A673 (cell line): ENCODE measurements at regions not wholly inside any gene's neighbourhood (a gene's known extent, or its start where the extent isn't known, plus 50 kb on each side); places are given as distances from the start of the nearest gene placed in this dataset.

ENCODE experiments used
- BruUV-seq: library from RNA; stranded (reverse); fragments of 400-500 nt; replicated peaks from 2 replicates; lab custom pipeline; 2021; lab: Mats Ljungman, UMichigan
- CTCF ChIA-PET: fragments of 300-600 bp; sonication (Branson Sonifier 250); formaldehyde crosslinking; loops from one replicate; lab custom pipeline; 2022; ENCODE audit warnings: antibody characterized with exemption; lab: Charles Lee
- POLR2A ChIA-PET: fragments of 300-600 bp; sonication (Branson Sonifier 250); formaldehyde crosslinking; loops from one replicate; lab custom pipeline; 2022; ENCODE audit warnings: antibody characterized with exemption; ENCODE audit not compliant: low non-redundant PET; lab: Charles Lee
- DNase-seq: peaks from one replicate; pipeline ENCODE4 v3.0.0-alpha.2; 2015; ENCODE audit warnings: low spot score
- H3K27ac ChIP-seq: fragments of 200-600 bp; sonication (generic); 2 replicates; pipeline ENCODE4 v1.5.1; 2016; ENCODE audit warnings: mixed run types, low read depth, mild to moderate bottlenecking, mixed read lengths, antibody characterized with exemption, low read length; ENCODE audit not compliant: poor library complexity, severe bottlenecking
- H3K27me3 ChIP-seq: fragments of 200-600 bp; sonication (generic); replicated peaks from 2 replicates; pipeline ENCODE4 v1.6.1; 2017; ENCODE audit warnings: mixed run types, low read depth, mild to moderate bottlenecking, mixed read lengths, antibody characterized with exemption, low read length; ENCODE audit not compliant: insufficient read depth, poor library complexity
- H3K36me3 ChIP-seq: fragments of 200-600 bp; sonication (generic); 2 replicates; pipeline ENCODE4 v1.6.1; 2016; ENCODE audit warnings: mixed run types, mild to moderate bottlenecking, mixed read lengths, antibody characterized with exemption, low read length; ENCODE audit not compliant: insufficient read depth, poor library complexity, severe bottlenecking
- H3K4me1 ChIP-seq: fragments of 200-600 bp; sonication (generic); 2 replicates; pipeline ENCODE4 v1.6.1; 2017; ENCODE audit warnings: mixed run types, mild to moderate bottlenecking, mixed read lengths, antibody characterized with exemption, low read length; ENCODE audit not compliant: insufficient read depth, poor library complexity, severe bottlenecking
- H3K4me3 ChIP-seq: fragments of 200-600 bp; sonication (generic); 2 replicates; pipeline ENCODE4 v1.5.1; 2016; ENCODE audit warnings: low read depth, mixed run types, mild to moderate bottlenecking, mixed read lengths, low read length; ENCODE audit not compliant: poor library complexity, severe bottlenecking
- H3K9me3 ChIP-seq: fragments of 200-600 bp; sonication (generic); 2 replicates; pipeline ENCODE4 v1.6.1; 2016; ENCODE audit warnings: mixed run types, low read depth, mild to moderate bottlenecking, mixed read lengths, antibody characterized with exemption, low read length; ENCODE audit not compliant: poor library complexity, severe bottlenecking
- EZH2 ChIP-seq: fragments of 200-600 bp; sonication (generic); IDR thresholded peaks from 2 replicates; pipeline ENCODE4 v1.6.1; 2017; ENCODE audit warnings: borderline replicate concordance, low read depth, mild to moderate bottlenecking, mixed read lengths, antibody characterized with exemption, low read length; ENCODE audit not compliant: poor library complexity, severe bottlenecking
- intact Hi-C: fragments of 100-400 bp; cut with micrococcal nuclease; formaldehyde crosslinking; loops from one replicate; pipeline ENCODE4 v1.10.0; 2022; ENCODE audit not compliant: unreplicated experiment
- TF ChIP-seq, protein P1 (sequence below): fragments of 300-800, 200-600 bp; sonication (generic); conservative IDR thresholded peaks from 2 replicates; pipeline ENCODE4 v1.5.1; 2017; ENCODE audit warnings: low read depth, mild to moderate bottlenecking, antibody characterized with exemption, low read length, moderate library complexity, mixed read lengths

DNA sequence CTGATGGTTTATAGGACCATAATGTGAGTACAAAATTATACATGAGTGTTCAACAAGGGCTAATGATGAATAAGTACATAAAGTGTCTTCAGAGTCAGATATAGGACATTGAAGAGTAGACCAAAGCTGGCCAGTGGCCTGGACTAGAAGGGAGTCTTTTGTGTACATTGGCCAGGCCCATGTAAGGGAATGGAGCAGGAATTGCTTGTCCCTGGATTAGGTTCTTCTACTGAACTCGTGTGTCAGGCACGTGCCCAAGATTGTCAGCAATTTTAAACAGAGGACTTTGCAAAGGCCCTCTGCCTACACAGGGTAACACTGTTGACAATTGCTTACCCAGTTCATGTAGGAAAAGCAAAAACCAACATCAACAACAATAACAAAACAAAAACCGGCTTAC is 196.0 kb upstream of the SEL1L start:
- Histone ChIP-seq H3K4me3 (no peak overlapping the region), H3K4me1 (peaks cover 3% of the 10 kb centered on the region), H3K9me3 (peaks cover 3% of the 10 kb centered on the region), H3K27me3 (no peaks in the 10 kb centered on the region), H3K27ac (no peak overlapping the region), H3K36me3 (no peaks in the 10 kb centered on the region)
- BruUV-seq, result no TSS peak
- DNase-seq, result no peak
- CTCF ChIA-PET, result no interaction called here
- POLR2A ChIA-PET, result no interaction called here
- intact Hi-C loops, result no loop called here
- TF ChIP-seq EZH2, result no peak
- TF ChIP-seq, protein P1, sequence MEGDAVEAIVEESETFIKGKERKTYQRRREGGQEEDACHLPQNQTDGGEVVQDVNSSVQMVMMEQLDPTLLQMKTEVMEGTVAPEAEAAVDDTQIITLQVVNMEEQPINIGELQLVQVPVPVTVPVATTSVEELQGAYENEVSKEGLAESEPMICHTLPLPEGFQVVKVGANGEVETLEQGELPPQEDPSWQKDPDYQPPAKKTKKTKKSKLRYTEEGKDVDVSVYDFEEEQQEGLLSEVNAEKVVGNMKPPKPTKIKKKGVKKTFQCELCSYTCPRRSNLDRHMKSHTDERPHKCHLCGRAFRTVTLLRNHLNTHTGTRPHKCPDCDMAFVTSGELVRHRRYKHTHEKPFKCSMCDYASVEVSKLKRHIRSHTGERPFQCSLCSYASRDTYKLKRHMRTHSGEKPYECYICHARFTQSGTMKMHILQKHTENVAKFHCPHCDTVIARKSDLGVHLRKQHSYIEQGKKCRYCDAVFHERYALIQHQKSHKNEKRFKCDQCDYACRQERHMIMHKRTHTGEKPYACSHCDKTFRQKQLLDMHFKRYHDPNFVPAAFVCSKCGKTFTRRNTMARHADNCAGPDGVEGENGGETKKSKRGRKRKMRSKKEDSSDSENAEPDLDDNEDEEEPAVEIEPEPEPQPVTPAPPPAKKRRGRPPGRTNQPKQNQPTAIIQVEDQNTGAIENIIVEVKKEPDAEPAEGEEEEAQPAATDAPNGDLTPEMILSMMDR, result no peak

DNA sequence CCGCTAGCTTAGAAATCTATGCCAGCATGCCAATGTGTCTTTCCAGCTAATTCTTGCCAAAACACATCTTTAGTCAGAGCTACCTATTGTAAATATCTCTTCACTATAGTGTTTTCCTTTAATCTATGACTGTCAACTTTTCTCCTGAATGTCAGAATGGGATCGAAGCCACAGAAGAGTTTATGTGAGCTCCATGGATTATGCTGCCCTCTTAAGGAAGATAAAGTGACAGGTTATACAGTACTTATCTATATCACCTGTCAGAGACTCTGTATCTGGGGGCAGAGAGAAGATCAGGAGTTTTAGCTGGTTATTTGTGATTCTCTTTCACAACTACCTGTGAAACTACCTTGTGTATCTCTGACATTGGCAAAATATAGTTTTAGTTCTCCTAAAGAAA is 204.3 kb upstream of the SEL1L start:
- ChIA-PET POLR2A (no interaction called here), CTCF (no interaction called here)
- BruUV-seq, result no TSS peak
- no peak overlapping the region for H3K27ac ChIP-seq
- no peaks in the 10 kb centered on the region for H3K27me3 ChIP-seq
- H3K9me3 ChIP-seq, result peaks cover 3% of the 10 kb centered on the region
- intact Hi-C loops, result no loop called here
- H3K4me1 ChIP-seq, result no peaks in the 10 kb centered on the region
- H3K36me3 ChIP-seq, result no peaks in the 10 kb centered on the region
- TF ChIP-seq, protein P1, result no peak
- TF ChIP-seq EZH2, result no peak
- H3K4me3 ChIP-seq, result no peak overlapping the region
- DNase-seq, result no peak

DNA sequence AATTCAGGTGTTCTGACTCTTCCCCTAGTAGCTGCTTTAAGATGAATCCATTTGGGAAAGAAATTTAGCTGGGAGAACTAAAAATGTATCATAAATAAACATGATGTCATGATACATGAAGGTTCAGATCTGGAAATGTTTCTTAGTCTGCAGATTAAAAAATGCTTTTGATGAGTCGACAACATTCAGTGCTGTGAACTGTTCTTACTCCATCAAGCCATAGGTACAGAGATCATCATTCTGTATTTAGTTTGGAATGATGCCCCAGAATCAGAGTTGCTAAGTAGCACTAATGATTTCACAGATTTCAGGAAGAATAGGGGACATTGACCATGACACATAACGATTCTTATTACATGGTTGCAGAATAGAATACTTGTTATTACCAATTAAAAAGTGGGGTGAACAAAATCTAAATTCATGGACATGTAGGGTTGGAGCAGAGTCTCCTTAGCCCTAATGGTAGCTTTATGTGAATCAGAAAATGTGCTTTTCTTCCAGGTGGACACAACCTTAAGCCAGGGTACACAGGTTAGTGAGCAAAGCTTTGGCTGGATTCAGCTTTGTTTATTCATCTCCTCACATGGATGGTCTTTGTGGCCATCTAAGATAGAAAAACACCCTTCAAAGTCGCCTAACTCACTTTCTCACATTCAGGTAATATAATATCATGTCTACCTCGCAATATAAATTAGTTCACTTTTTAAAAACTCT is 205.4 kb upstream of the SEL1L start:
- TF ChIP-seq, protein P1, result no peak
- no peak for TF ChIP-seq EZH2
- H3K27ac ChIP-seq, result no peak overlapping the region
- intact Hi-C loops, result no loop called here
- no peaks in the 10 kb centered on the region for H3K27me3 ChIP-seq
- H3K9me3 ChIP-seq, result no peaks in the 10 kb centered on the region
- H3K36me3 ChIP-seq, result no peaks in the 10 kb centered on the region
- H3K4me3 ChIP-seq, result no peak overlapping the region
- CTCF ChIA-PET, result no interaction called here
- H3K4me1 ChIP-seq, result no peaks in the 10 kb centered on the region
- no peak for DNase-seq
- no TSS peak for BruUV-seq
- POLR2A ChIA-PET, result interaction anchor here (0.7 kb wide), 1 partner anchor 64 kb away, joined by 3 read pairs; no protein-coding TSS in a partner anchor
